GM21786 (cell line): ENCODE measurements at regions not wholly inside any gene's neighbourhood (a gene's known extent, or its start where the extent isn't known, plus 50 kb on each side); places are given as distances from the start of the nearest gene placed in this dataset.

ENCODE experiments used
- ATAC-seq: cut with Tn5 transposase; IDR thresholded peaks from one replicate; pipeline ENCODE4 v1.9.1; 2021; ENCODE audit not compliant: unreplicated experiment

DNA sequence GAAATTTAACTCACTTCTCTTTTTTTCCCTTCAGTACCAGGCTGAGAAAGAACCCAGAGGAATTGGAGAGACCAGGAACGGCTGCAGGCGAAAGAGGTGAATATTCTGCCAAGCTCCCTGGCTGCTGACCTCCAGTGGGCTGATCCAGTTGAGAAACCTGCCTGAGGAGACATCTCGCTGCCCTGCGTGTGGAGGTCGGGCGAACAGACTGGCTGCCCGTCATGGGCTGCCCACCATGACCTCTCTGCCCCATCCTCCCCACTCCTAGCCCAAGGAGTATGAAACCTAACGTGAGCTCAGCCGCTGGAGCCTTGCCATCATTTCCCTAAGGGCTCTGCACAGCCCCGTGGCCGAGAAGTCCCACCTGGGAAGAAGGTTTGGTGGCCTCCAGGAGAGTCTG is 148.8 kb upstream of the SALL3 start:
- no peak for ATAC-seq

DNA sequence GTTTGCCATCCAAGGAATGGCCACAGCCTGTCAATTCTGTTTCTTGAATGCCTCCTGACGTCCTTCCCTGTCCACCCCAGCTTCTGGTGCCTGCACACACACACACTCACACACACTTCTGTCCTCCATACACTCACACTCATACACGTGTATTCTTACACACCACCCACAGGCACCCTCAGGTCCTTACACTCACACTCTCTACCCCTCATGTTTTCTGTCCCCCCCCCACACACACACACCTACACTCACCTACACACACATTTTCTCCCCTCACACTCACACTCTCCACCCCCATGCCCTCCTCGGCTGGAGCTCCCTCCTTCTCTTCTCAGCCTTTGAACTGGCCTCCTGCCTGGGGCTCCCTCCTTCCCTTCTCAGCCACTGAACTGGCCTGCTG is 148.0 kb upstream of the SALL3 start:
- no peak for ATAC-seq

DNA sequence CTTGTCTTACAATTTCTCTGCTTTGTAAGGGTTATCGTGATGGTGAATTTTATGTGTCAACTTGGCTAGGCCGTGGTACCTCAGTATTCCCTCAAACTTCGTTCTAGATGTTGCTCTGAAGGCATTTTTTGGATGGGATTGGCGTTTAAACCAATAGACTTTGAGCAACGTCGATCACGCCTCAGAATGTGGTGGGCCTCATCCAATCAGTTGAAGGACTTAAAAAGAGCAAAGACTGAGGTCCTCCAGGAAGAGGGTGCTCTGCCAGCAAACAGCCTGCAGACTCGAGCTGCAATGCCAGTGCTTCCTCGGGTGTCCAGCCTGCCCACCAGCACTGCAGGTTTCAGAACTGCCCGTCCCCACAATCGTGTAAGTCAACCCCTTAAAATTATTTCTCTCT is 145.8 kb upstream of the SALL3 start:
- ATAC-seq, result no peak

DNA sequence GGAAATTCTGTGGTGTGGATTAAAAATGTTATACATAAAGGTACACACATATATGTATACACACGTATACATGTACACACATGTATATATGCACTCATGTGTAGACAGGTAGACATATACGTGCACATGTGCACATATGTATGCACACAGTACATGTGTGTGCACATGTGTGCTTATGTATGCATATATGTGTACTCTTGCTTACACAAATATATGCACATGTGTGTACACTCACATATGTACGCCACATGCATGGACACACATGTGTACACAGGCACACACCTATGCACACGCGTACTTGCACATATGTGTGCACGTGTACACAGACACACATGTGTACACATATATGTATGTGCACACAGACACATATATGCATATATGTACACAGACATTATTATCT is 142.8 kb upstream of the SALL3 start:
- ATAC-seq, result no peak

DNA sequence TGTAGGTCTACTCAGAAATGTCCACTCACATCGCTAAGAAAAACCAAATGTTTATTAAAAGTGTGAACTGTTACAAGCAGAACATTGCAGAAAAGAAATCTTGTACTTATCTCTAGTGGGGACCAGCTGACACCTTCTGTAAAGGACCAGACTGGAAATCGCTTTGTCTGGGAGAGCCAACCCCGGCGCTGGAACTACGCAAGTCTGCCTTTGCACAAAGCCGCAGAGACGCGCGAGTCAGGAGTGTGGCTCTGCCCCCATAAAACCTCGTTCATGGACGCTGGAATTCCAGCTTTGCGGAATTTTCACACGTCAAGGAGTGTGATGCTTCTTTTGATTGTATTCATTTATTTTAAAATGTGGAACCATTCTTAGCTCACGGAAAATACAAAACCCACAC is 141.9 kb upstream of the SALL3 start:
- ATAC-seq, result no peak

DNA sequence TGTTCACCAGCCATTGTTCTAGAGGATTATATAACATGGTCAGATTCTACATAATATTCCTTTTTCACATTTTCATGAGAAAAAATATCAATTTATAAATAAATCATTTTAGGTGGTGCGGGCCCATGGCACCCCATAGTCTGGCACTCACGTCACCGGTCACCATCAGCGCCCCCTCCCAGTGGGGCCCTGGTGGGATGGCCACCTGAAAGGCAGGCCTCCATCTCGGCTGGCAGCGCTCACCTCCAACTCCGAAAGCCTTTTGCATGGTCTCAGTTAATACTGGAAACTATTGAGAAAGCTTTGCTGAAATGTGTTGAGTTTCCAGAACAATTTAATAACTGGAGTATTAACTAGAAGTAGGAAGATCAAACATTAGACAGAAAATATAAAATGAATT is 141.4 kb upstream of the SALL3 start:
- ATAC-seq, result no peak

DNA sequence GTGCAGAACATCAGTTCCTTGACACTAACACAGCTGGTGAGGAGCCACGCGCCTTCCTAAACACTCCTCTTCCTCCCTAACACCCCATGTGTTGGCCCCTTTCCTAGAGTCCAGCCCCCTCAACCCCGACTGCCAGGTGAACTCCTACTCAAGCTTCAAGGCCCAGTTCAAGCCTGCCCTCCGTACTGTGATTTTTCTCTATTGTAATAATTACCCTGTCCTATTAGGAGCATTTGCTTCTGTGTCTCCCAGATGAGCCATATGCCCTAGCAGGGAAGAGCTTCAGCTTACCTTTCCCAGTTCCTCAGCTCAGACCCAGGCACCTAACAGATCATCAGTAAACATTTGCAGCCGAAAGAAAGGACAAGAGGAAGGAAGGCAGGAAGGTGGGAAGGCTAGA is 130.6 kb upstream of the SALL3 start:
- no peak for ATAC-seq

DNA sequence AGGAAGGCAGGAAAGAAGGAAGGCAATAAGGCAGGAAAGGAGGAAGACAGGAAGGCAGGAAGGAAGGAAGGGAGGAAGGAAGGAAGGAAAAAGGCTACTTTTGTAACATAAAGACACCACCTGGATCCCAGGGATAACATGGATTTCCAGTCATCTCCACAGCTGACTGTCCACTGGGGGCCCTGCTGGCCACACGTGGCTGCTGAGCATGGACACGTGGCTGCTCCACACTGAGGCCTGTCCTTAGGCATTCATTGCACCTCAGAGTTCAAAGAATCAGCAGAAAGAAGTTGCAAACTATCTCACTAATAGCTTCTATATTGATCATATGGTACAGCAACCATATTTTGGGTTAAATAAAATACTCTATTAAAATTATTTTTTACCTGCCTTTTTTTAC is 130.2 kb upstream of the SALL3 start:
- ATAC-seq, result no peak

DNA sequence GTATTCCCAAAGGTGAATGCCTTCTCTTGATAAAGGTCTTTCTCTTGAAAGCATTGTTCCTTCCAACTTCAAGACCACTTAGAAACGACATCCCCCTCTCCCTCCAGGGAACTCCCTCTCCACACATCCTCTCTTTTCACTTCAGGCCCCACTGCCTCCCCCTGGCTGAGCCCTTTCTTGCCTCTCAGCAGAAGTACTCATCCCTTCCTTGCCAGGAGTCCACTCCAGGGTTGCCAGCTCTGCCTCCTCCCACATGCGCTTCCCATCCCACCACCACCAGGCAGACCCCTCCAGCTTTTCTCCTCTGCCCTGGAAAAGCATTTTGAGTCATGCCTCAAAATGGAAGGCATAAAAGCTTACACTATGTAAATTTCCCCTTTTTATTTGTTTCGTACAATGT is 126.3 kb upstream of the SALL3 start:
- no peak for ATAC-seq

DNA sequence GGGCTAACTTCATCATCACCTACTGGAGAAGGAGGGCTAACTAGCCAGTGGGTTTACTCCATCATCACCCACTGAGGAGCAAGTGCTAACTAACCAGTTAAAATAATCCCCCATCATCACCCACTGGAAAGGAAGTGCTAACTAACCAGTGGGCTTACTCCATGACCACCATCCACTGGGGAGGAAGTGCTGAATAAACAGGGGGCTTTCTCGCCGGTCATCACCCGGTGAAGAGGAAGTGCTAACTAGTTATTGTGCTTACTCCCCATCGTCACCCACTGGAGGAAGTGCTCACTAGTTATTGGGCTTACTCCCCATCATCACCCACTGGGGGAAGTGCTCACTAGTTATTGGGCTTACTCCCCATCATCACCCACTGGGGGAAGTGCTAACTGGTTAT is 124.4 kb upstream of the SALL3 start:
- no peak for ATAC-seq

DNA sequence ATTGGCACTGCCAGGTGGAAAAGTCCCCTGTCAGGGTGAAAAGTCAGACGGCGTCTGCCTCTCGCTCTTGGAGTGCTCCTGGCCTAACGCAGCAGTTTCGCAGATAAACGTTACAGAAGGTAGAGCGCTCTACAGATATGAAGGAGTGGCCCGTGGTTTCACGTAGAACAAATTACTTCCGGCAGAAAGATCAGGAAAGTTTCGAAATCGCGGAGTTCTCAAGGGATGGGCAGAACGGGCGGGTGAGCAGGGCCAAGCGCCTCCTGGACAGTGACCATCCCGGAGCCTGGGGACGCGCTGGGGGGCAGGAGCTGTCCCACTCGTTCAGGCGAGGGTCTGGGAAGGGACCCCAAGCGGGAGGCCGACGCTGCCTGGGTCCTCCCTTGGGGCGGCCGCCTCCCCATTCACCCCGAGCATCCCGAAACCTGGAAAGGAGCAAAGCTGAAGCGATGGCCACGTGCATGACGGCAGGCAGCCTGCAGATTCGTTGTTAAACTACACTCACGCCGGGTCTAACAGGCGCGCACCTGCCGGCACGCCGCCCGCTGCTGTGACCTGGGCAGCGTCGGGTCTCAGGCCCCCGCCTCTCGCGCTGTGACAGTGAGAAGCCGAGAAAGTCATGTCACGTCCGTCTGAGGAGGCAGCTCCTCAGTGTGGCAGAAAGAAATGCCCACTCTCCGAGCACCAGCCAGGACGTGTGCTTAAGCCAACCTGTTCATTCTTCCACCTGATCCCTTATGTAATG is 122.9 kb upstream of the SALL3 start:
- no peak for ATAC-seq

DNA sequence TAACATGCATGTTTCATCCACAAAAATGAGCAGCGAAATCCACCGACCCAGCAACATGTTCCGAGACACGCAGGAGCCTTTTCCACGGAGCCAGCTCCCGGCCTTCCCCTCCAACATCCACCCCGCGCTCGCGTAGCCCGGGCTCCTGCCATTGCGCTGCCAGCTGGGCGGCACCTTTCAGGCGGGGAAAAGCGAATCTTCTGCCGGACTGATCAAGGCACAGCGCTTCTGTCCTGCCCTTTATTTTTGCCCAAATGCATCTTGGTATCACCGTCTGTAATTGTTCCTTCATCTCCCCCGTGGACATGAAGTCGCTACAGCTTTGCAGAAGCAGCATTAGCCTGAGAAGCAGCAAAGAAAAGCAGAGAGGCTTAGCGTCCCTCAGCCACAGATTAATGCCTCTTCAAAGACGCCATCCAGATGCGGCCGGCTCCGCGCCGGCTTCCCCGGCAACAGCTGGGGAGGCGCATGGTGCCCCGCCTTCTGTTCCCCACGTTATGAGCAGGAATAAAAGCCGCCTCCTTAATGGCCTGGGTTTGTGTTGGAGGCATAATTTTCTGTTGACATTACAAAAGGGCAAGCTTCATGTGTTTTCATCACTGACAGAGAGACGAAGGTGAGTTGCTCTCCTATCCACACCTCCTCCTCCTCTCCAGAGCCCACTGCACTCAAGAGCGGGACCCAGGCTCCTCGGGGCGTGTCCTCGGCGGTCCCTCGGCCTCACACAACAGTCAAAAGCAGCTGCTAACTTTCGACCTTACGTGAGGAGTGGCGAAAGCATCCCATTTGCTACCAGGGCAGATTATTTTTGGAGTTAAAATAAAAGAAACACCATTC is 122.1 kb upstream of the SALL3 start:
- ATAC-seq, result no peak

DNA sequence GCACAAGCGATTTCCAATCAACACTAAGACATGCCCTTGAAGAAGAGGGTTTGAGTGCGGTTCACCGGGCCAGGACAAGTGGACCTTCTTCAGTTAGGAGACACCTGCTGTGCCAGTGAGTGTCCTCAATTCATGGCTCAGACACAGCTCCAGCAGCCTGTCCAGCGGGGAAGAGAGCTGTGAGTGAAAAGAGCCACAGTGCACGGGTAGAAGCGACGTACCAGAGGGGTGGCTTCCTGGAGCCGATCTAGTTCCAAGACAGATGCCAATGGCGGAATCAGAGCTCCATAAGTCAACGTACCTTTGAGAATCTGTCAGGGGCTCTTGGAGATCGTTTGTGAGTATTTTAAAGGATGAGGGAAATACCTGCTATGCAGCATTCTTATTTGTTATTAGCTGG is 119.9 kb upstream of the SALL3 start:
- no peak for ATAC-seq

DNA sequence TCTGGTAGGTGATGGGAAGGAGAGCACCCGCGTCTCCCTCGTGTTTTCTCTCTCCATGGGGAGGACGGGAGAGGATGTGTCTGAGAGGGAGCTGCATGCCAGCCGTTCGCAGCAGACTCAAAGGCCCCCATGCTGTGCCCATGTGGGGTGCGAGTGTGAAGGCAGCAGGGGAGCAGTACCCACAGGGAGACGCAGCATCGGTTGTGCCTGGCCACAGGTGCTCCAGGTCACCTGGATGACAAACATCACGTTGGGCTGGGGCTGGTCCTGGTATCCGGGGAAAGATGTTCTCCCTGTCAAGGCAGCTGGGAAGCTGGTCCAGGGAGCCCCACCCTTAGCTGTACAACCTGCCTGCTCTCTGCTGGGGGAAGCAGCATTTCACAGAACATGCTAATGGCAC is 119.5 kb upstream of the SALL3 start:
- ATAC-seq, result no peak

DNA sequence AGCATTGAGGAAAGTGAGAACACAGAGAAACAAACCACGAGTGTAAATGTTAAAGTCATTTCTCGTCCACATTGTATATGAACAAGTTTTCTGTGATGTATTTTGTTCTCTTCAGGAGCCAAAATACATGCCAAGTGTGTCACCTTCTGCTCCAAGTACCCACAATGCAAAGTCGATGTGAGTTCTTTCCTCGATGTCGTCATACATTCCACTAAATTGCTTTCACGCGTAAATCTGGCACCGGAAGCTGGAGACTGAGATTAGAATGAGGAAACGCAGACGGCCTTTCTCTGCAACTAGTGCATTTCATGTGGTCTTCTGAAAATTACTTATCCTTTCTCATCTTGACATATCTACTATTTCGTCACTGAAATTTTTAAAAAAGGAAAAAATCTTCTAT is 118.5 kb upstream of the SALL3 start:
- no peak for ATAC-seq

DNA sequence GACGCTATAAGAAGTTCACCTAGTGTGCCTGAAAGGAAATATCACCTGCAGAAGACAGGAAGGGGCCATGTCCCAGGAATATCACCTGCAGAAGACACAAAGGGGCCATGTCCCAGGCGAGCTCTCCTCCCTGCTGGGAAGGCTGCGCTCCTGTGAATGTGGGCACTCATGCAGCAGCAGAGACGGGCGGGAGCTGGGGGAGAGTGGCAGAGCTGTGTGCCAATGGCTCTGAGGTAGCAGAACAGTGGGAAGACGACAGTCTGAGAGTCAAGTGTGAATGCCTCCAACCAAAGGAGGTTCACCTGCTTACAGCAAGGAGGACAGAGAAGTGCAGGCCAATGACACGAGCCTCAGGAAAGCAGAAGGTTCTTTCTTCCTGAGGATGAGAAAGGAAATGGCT is 117.9 kb upstream of the SALL3 start:
- ATAC-seq, result no peak

DNA sequence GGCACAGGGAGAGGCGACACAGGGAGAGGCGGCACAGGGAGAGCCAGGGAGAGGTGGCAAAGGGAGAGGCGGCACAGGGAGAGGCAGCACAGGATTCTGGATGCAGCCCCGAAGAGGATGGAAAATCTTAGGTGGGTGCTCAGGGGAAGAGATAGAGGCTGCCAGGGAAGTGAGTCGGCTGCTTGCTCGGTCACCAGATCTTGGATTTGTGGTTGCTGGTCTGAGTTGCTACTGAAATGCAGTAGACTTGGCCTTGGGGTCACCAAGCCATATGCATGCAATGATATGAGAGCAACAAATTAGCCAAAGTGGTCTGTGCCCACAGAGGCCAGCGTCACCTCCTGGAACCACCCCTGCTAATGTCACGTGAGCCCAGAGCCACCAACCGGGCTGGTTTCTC is 117.2 kb upstream of the SALL3 start:
- ATAC-seq, result no peak

DNA sequence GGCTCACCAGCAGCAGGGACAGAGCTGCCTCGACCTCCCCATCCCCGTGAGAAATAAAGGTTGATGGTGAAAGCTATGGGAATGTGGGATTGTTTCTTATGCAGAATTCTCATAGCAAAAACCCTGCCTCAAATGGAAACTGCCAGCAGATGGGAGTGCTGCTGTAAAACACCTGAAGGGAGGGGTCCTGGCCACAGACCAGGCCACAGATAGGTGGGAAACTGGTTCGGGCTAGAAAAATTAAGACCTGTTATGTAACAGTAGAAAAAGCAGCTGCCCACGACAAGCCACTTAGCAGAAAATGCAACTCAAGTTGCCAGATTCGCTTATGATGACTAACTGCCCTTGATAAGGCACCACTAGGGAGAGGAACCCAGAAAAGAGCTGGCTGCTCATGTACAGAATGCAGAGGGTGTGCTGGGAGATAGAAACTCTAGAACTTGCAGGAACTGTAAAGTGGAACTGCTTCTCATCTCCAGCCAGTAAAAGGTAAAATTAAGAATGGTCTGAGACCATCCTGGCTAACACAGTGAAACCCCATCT is 114.5 kb upstream of the SALL3 start:
- ATAC-seq, result no peak

DNA sequence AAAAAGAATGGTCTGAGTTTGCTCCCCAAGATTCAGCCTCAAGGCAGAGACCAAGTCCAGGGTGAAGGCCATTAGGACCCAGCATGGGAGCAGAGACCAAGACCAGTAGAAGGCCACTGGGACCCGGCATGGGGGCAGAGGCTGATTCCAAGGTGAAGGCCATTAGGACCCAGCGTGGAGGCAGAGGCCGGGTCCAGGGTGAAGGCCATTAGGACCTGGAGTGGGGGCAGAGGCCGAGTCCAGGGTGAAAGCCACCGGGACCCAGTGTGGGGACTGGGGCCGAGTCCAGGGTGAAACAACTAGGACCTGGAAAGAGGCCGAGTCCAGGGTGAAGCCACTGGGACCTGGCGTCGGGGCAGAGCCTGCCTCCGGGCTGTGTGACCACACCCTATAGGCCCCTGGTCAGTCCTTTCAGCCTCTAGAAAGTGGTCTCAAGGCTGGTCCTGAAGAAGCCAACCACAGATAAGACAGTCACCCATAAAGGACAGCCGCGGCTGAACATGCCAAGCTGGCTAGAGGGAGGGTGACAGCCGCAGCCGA is 113.8 kb upstream of the SALL3 start:
- no peak for ATAC-seq

DNA sequence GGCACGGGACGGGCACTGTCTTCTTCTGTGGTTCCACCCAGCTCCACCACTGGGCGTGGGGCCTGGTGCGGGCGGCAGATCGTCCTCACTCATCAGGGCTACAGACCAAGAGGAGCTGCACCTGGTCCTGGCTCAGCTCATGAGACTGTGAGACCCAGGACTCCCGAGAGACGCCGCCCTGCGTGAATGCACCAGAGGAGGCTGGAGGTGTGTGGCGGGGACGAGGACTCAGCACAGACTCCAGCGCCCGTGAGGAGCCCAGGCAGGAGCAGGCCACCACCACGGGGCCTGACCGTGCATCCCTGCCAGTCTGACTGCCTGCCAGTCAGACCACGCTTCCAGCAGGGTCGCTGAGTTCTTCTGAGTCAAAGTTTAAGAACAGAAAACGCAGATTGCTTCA is 112.5 kb upstream of the SALL3 start:
- no peak for ATAC-seq

DNA sequence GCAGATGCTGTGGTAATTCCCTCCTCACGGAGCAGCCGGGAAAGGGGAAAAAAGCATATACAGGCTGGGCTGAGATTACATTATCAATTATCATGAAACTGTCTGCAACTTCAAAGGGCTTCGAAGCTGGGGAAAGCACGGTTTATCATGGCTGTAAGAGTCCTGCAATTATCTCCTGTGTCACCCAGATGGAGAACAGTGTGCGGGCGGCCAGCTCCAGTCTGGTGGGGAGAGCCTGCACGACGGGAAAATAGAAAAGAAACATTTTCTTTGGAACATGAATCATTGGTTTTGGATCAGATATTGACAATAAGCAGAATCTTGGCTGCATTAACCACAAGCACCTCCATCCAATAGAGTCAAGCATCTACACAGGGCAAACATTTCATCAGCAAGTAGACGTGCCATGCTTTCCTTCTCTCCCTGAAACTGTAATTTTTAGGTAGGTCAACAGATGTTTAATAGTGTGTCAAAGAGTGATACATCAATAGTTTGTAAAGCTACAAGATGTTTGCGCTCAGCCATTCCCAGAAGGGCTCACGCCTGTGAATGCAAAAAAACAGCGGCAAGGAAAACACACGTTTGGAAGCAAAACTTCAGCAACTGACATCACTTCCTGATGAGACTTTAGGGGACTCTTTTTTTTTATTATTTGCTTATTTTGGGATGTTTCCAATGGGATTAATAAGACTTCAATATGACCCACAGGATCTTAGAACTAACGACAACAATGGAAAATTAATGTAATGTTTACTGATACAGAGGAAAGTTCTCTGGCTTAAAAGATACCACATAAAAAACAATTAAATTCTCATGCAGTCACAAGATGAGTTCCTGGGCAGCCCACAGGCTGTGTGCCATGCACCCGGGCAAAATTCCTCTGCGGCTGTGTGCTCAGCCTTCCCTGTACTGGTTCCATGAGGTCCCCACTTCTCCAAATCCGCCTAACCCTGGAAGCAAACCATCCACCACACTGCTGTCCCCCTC is 111.0 kb upstream of the SALL3 start:
- ATAC-seq, result no peak
